ENCODE measurements at regions not wholly inside any gene's neighbourhood (a gene's known extent, or its start where the extent isn't known, plus 50 kb on each side); places are given as distances from the start of the nearest gene placed in this dataset.
A peak's percentile ranks its signal among the peaks of the same experiment; 100 is the strongest.
"Not testable (repeated sequence)": the region's sequence is repeated elsewhere in the genome, so short reads cannot be mapped to it uniquely, and the experiment has no call there.

DNA sequence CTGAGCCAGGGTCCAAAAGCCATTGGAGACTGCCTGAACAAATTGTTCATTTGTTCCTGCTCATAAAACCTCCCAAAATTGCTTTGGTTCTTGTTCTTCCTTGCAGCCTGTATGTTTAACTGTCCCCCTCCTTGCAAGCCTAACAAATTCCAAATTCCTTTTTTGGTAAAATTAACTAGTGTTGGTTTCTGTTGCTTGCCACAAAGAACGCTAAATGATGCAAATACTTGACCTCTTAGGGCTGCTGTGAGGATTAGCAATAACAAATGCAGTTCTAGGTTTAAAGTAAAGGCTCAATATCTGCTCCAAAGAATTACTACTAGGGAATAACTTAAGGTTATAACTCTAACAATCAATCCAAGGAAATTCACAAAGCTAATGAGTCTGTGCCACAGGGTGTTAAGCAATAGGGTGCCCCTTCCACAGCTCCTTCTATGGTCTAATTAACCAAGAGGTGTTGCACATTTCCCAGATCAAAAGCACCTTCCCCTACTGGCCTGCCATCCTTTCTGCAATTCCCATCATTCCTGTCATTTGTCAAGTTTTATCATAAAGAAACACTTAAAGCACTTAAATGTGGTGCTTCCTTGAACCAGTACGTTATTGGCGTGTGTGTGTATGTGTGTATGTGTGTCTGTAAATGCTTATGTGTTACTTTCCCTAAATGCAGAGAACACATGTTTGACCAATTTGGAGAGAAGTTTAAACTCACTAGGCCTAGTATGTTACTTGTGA, 110.2 kb downstream of the RAP2A start:
- TF ChIP-seq, protein P1, sequence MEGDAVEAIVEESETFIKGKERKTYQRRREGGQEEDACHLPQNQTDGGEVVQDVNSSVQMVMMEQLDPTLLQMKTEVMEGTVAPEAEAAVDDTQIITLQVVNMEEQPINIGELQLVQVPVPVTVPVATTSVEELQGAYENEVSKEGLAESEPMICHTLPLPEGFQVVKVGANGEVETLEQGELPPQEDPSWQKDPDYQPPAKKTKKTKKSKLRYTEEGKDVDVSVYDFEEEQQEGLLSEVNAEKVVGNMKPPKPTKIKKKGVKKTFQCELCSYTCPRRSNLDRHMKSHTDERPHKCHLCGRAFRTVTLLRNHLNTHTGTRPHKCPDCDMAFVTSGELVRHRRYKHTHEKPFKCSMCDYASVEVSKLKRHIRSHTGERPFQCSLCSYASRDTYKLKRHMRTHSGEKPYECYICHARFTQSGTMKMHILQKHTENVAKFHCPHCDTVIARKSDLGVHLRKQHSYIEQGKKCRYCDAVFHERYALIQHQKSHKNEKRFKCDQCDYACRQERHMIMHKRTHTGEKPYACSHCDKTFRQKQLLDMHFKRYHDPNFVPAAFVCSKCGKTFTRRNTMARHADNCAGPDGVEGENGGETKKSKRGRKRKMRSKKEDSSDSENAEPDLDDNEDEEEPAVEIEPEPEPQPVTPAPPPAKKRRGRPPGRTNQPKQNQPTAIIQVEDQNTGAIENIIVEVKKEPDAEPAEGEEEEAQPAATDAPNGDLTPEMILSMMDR (conservative IDR thresholded peaks at IDR 0.05; ENCODE audit: low read depth, low read length), result no peak
- H3K4me3 ChIP-seq (ENCODE audit: low read length), result no peak overlapping the region
- peak; percentile 39 for DNase-seq (ENCODE audit: low read depth)

DNA sequence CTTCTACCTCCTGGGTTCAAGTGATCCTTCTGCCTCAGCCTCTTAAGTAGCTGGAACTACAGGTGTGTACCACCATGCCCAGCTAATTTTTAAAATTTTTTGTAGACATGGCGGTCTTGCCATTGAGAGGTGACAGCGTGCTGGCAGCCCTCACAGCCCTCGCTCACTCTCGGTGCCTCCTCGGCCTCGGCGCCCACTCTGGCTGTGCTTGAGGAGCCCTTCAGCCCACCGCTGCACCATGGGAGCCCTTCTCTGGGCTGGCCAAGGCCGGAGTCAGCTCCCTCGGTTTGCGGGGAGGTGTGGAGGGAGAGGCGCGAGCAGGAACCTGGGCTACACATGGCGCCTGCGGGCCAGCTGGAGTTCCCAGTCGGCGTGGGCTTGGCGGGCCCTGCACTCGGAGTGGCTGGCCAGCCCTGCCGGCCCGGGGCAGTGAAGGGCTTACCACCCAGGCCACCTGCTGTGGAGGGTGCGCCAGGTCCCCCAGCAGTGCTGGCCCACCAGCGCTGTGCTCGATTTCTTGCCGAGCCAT, 111.1 kb downstream of the RAP2A start:
- DNase-seq (ENCODE audit: low read depth); H3K4me3 ChIP-seq (ENCODE audit: low read length): not testable (repeated sequence)

DNA sequence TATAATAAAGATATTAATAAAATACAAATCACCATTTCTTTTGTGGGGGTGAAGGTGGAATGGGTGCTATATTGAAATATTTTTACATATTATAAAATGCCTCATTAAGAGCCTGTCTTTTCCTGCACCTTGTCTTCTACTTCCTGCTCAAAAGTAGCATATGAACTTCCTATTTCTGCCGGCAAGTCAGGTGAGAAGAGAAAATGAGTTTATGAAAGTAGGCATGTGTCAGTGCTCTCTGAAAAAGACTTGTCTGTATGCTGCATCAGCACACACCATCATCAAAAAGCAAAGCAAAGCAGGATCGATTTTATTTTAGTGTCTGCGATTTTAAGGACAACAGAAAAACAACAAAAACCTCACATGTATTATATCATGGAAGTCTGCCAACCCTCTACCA, 114.2 kb downstream of the RAP2A start:
- TF ChIP-seq, protein P1 (conservative IDR thresholded peaks at IDR 0.05; ENCODE audit: low read depth, low read length), result no peak
- DNase-seq (ENCODE audit: low read depth), result no peak
- no peak overlapping the region for H3K4me3 ChIP-seq (ENCODE audit: low read length)

DNA sequence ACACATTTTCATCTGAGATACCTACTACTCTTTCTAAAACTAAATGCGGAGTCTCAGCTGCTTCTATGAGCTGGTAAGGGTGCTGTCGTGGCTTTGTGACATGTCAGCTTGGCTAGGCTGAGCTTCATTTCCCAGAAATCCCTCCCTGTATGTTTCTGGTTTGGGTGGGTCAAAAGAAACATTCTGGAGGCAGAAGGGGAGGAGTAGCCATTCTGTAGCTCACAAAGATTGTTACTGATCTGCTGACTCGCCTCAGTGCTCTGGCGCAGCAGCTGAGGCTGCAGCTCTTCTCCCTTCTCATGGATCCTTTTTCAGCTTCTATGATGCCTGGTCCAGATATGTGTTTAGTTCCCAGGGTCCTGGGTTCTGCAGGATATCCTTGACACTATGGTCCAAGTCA, 114.7 kb downstream of the RAP2A start:
- TF ChIP-seq, protein P1 (conservative IDR thresholded peaks at IDR 0.05; ENCODE audit: low read depth, low read length), result no peak

DNA sequence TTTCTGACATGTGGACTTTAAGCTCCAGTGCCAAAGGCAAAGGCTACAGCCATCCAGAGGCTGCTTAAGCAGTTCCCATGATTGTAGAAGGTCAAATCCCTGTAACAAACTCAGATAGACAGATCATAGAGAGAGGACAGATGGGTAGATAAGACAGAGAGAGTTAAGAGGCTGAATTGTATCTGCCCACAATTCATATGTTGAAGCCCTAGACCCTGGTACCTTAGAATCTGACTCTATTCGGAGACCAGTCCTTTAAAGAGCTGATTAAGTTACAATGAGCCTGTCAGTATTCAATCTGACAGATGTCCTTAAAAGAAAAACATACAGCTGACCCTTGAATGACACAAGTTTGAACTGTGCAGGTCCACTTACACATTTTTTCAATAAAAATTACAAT, 115.2 kb downstream of the RAP2A start:
- TF ChIP-seq, protein P1 (conservative IDR thresholded peaks at IDR 0.05; ENCODE audit: low read depth, low read length), result no peak
- H3K4me3 ChIP-seq (ENCODE audit: low read length), result no peak overlapping the region
- DNase-seq (ENCODE audit: low read depth), result no peak

More for the DNA sequence above, 114.7 kb downstream of the RAP2A start:
- no peak overlapping the region for H3K4me3 ChIP-seq (ENCODE audit: low read length)
- no peak for DNase-seq (ENCODE audit: low read depth)

DNA sequence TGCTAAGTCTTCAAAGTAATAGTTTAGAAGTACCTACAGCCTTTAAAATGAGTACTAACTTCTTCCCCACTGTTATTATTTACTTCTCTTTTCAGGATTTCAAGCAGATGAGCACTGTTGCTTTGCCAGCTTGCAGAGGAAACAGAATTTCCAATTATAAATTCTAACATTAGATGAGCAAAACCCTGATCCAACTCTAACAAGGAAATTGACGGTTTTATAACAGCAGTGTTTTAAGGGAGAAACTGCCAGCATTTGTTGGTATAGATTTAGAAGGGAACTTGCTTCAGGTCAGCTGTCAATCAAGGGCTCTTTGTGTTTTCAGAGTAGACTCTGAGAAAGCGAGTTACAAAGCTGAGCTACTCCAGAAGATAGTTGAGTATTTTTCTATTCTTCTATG, 120.5 kb downstream of the RAP2A start:
- no peak overlapping the region for H3K4me3 ChIP-seq (ENCODE audit: low read length)
- no peak for DNase-seq (ENCODE audit: low read depth)
- TF ChIP-seq, protein P1 (conservative IDR thresholded peaks at IDR 0.05; ENCODE audit: low read depth, low read length), result no peak

DNA sequence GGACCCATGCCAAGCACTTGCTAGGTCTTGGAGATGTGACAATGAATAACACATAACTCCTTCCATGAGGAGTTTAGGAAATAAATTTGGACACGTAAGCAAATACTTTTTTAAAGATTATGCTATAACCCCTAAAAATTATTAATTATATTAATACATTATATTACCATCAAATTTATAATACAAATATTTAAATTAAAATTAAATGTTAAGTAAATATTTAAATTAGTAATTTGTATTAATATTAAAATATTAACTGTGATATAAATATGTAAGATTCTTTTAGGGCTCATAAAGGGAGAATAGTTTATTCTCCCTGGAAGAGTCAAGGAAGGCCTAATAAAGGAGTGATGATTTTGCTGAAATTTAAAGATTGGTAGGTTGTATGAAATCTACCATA, 121.1 kb downstream of the RAP2A start:
- H3K4me3 ChIP-seq (ENCODE audit: low read length), result no peak overlapping the region
- TF ChIP-seq, protein P1 (conservative IDR thresholded peaks at IDR 0.05; ENCODE audit: low read depth, low read length), result no peak
- DNase-seq (ENCODE audit: low read depth), result no peak

Measured in retinal pigment epithelial cell (primary cell).